Memory B cell (primary cell): ENCODE measurements at regions not wholly inside any gene's neighbourhood (a gene's known extent, or its start where the extent isn't known, plus 50 kb on each side); places are given as distances from the start of the nearest gene placed in this dataset.

ENCODE experiments used
- ATAC-seq: fragments of 150-1000 bp; cut with Tn5 transposase; 2 replicates; pipeline ENCODE4 v1.10.0; 2021; ENCODE audit warnings: low read depth, mild to moderate bottlenecking, moderate library complexity
- DNase-seq, 2 donors: peaks; one replicate each; pipeline ENCODE4 v3.0.0; 2022; ENCODE audit warnings: low spot score in 2 of 2
- H3K27ac Mint-ChIP-seq: one replicate; pipeline ENCODE4 v1.8.0; 2022; ENCODE audit warnings: mild to moderate bottlenecking, moderate library complexity, mixed read lengths
- H3K27me3 Mint-ChIP-seq: one replicate; pipeline ENCODE4 v1.8.0; 2022; ENCODE audit warnings: mixed read lengths
- H3K36me3 Mint-ChIP-seq: one replicate; pipeline ENCODE4 v1.8.0; 2022; ENCODE audit warnings: mild to moderate bottlenecking, mixed read lengths
- H3K4me1 Mint-ChIP-seq: one replicate; pipeline ENCODE4 v1.8.0; 2022; ENCODE audit warnings: mixed read lengths
- H3K4me3 Mint-ChIP-seq: one replicate; pipeline ENCODE4 v1.8.0; 2022; ENCODE audit warnings: mild to moderate bottlenecking, moderate library complexity, mixed read lengths
- H3K9me3 Mint-ChIP-seq: one replicate; pipeline ENCODE4 v1.8.0; 2022; ENCODE audit warnings: mixed read lengths

GRCh38 chr3:117665296-117665695 lies 955.7 kb downstream of the TUSC7 start:
- ATAC-seq (no peak), DNase-seq (no peak)
- H3K9me3 Mint-ChIP-seq, result peaks cover under 1% of the 10 kb centered on the region
- no peak overlapping the region for H3K4me3 Mint-ChIP-seq
- no peaks in the 10 kb centered on the region for H3K4me1 Mint-ChIP-seq
- no peaks in the 10 kb centered on the region for H3K36me3 Mint-ChIP-seq
- no peak overlapping the region for H3K27ac Mint-ChIP-seq
- H3K27me3 Mint-ChIP-seq, result no peaks in the 10 kb centered on the region

- DNase-seq (no peak), ATAC-seq (no peak)
- no peak overlapping the region for H3K27ac Mint-ChIP-seq
- H3K4me3 Mint-ChIP-seq, result no peak overlapping the region
- H3K9me3 Mint-ChIP-seq, result peaks cover 2% of the 10 kb centered on the region
- no peaks in the 10 kb centered on the region for H3K36me3 Mint-ChIP-seq
- no peaks in the 10 kb centered on the region for H3K27me3 Mint-ChIP-seq
- no peaks in the 10 kb centered on the region for H3K4me1 Mint-ChIP-seq
Measured at GRCh38 chr3:117666325-117666724, 956.7 kb downstream of the TUSC7 start.

GRCh38 chr3:117666812-117667211 lies 957.2 kb downstream of the TUSC7 start:
- Mint-ChIP-seq H3K9me3 (peaks cover 2% of the 10 kb centered on the region), H3K27ac (no peak overlapping the region), H3K27me3 (no peaks in the 10 kb centered on the region), H3K4me1 (no peaks in the 10 kb centered on the region), H3K36me3 (no peaks in the 10 kb centered on the region), H3K4me3 (no peak overlapping the region)
- ATAC-seq, result no peak
- no peak for DNase-seq

GRCh38 chr3:117669774-117670173 lies 960.2 kb downstream of the TUSC7 start:
- Mint-ChIP-seq H3K27ac (no peak overlapping the region), H3K4me3 (no peak overlapping the region), H3K9me3 (peaks cover 2% of the 10 kb centered on the region), H3K27me3 (no peaks in the 10 kb centered on the region), H3K4me1 (no peaks in the 10 kb centered on the region), H3K36me3 (no peaks in the 10 kb centered on the region)
- ATAC-seq, result no peak
- DNase-seq, result no peak

GRCh38 chr3:117671722-117672318 lies 962.2 kb downstream of the TUSC7 start:
- H3K9me3 Mint-ChIP-seq, result peaks cover 2% of the 10 kb centered on the region
- H3K36me3 Mint-ChIP-seq, result no peaks in the 10 kb centered on the region
- no peak overlapping the region for H3K4me3 Mint-ChIP-seq
- no peaks in the 10 kb centered on the region for H3K4me1 Mint-ChIP-seq
- no peaks in the 10 kb centered on the region for H3K27me3 Mint-ChIP-seq
- DNase-seq, result no peak
- ATAC-seq, result no peak
- no peak overlapping the region for H3K27ac Mint-ChIP-seq

GRCh38 chr3:117674321-117674720 lies 964.7 kb downstream of the TUSC7 start:
- Mint-ChIP-seq H3K36me3 (no peaks in the 10 kb centered on the region), H3K4me3 (no peak overlapping the region), H3K9me3 (peaks cover 2% of the 10 kb centered on the region), H3K4me1 (no peaks in the 10 kb centered on the region), H3K27me3 (no peaks in the 10 kb centered on the region), H3K27ac (no peak overlapping the region)
- no peak for DNase-seq
- ATAC-seq, result no peak

- Mint-ChIP-seq H3K4me3 (no peak overlapping the region), H3K27ac (no peak overlapping the region)
- ATAC-seq, result no peak
Measured at GRCh38 chr3:117681619-117682018, 972.0 kb downstream of the TUSC7 start.

GRCh38 chr3:117687096-117687495 lies 977.5 kb downstream of the TUSC7 start:
- H3K4me1 Mint-ChIP-seq, result no peaks in the 10 kb centered on the region
- H3K27ac Mint-ChIP-seq, result no peak overlapping the region
- peaks cover 2% of the 10 kb centered on the region for H3K27me3 Mint-ChIP-seq
- H3K9me3 Mint-ChIP-seq, result no peaks in the 10 kb centered on the region
- H3K4me3 Mint-ChIP-seq, result no peak overlapping the region
- DNase-seq (no peak), ATAC-seq (no peak)
- no peaks in the 10 kb centered on the region for H3K36me3 Mint-ChIP-seq

More at GRCh38 chr3:117681619-117682018, 972.0 kb downstream of the TUSC7 start:
- Mint-ChIP-seq H3K36me3 (no peaks in the 10 kb centered on the region), H3K9me3 (no peaks in the 10 kb centered on the region), H3K27me3 (no peaks in the 10 kb centered on the region), H3K4me1 (no peaks in the 10 kb centered on the region)
- no peak for DNase-seq

GRCh38 chr3:117688583-117688982 lies 979.0 kb downstream of the TUSC7 start:
- H3K36me3 Mint-ChIP-seq, result no peaks in the 10 kb centered on the region
- no peak overlapping the region for H3K4me3 Mint-ChIP-seq
- ATAC-seq, result no peak
- DNase-seq, result no peak
- no peaks in the 10 kb centered on the region for H3K4me1 Mint-ChIP-seq
- no peaks in the 10 kb centered on the region for H3K9me3 Mint-ChIP-seq
- peaks cover 2% of the 10 kb centered on the region for H3K27me3 Mint-ChIP-seq
- no peak overlapping the region for H3K27ac Mint-ChIP-seq

GRCh38 chr3:117691526-117691925 lies 981.9 kb downstream of the TUSC7 start:
- H3K9me3 Mint-ChIP-seq, result no peaks in the 10 kb centered on the region

GRCh38 chr3:117692416-117692995 lies 982.9 kb downstream of the TUSC7 start:
- Mint-ChIP-seq H3K9me3 (no peaks in the 10 kb centered on the region), H3K4me3 (no peak overlapping the region), H3K27me3 (peaks cover 5% of the 10 kb centered on the region), H3K4me1 (no peaks in the 10 kb centered on the region), H3K27ac (no peak overlapping the region), H3K36me3 (no peaks in the 10 kb centered on the region)
- DNase-seq (no peak), ATAC-seq (no peak)

More at GRCh38 chr3:117691526-117691925, 981.9 kb downstream of the TUSC7 start:
- no peak overlapping the region for H3K4me3 Mint-ChIP-seq
- ATAC-seq (no peak), DNase-seq (no peak)
- no peaks in the 10 kb centered on the region for H3K4me1 Mint-ChIP-seq
- H3K27ac Mint-ChIP-seq, result no peak overlapping the region
- no peaks in the 10 kb centered on the region for H3K36me3 Mint-ChIP-seq
- peaks cover 5% of the 10 kb centered on the region for H3K27me3 Mint-ChIP-seq

- Mint-ChIP-seq H3K4me3 (no peak overlapping the region), H3K9me3 (no peaks in the 10 kb centered on the region), H3K27me3 (peaks cover 5% of the 10 kb centered on the region), H3K4me1 (no peaks in the 10 kb centered on the region), H3K27ac (no peak overlapping the region), H3K36me3 (no peaks in the 10 kb centered on the region)
- DNase-seq, result no peak
- no peak for ATAC-seq
Measured at GRCh38 chr3:117695321-117695720, 985.7 kb downstream of the TUSC7 start.

- Mint-ChIP-seq H3K9me3 (no peaks in the 10 kb centered on the region), H3K27me3 (peaks cover 5% of the 10 kb centered on the region), H3K27ac (no peak overlapping the region), H3K4me3 (no peak overlapping the region), H3K4me1 (no peaks in the 10 kb centered on the region), H3K36me3 (no peaks in the 10 kb centered on the region)
- DNase-seq, result no peak
- ATAC-seq, result no peak
Measured at GRCh38 chr3:117695871-117696645, 986.5 kb downstream of the TUSC7 start.

GRCh38 chr3:117696851-117697407 lies 987.4 kb downstream of the TUSC7 start:
- H3K36me3 Mint-ChIP-seq, result no peaks in the 10 kb centered on the region
- H3K4me1 Mint-ChIP-seq, result no peaks in the 10 kb centered on the region
- H3K27ac Mint-ChIP-seq, result no peak overlapping the region
- ATAC-seq (no peak), DNase-seq (no peak)
- peaks cover 5% of the 10 kb centered on the region for H3K27me3 Mint-ChIP-seq
- no peaks in the 10 kb centered on the region for H3K9me3 Mint-ChIP-seq
- no peak overlapping the region for H3K4me3 Mint-ChIP-seq
